ENCODE measurements at regions not wholly inside any gene's neighbourhood (a gene's known extent, or its start where the extent isn't known, plus 50 kb on each side); places are given as distances from the start of the nearest gene placed in this dataset.
"Not testable (repeated sequence)": the region's sequence is repeated elsewhere in the genome, so short reads cannot be mapped to it uniquely, and the experiment has no call there.

GRCh38 chr14:24705840-24706239 is 71.8 kb upstream of the GZMB start:
- H3K4me1 ChIP-seq (ENCODE audit: insufficient read depth, low read length), result peaks cover 4% of the 10 kb centered on the region
- Mint-ChIP-seq H3K27me3 (peaks cover 0 to 3% of the 10 kb centered on the region in 2 donors), H3K9me3 (no peaks in the 10 kb centered on the region), H3K36me3 (no peaks in the 10 kb centered on the region), H3K4me3 (no peak overlapping the region), H3K4me1 (no peaks in the 10 kb centered on the region), H3K27ac (no peak overlapping the region)
- no peaks in the 10 kb centered on the region for H3K9me3 ChIP-seq (ENCODE audit: control insufficient read depth in 1 of 2, low read length in 2 of 2)
- POLR2A ChIA-PET (ENCODE audit: partially characterized antibody), result no interaction called here
- no peak overlapping the region for H3K27ac ChIP-seq (ENCODE audit: low read depth, low read length)
- H3K36me3 ChIP-seq (ENCODE audit: insufficient read depth, low read length), result no peaks in the 10 kb centered on the region
- DNase-seq, result no peak
- intact Hi-C loops (cut with micrococcal nuclease), result no loop called here
- H3K27me3 ChIP-seq (ENCODE audit: insufficient read depth, low read length), result no peaks in the 10 kb centered on the region
- no peak overlapping the region for H3K4me3 ChIP-seq (ENCODE audit: low read length in 2 of 2)
- CTCF ChIA-PET (ENCODE audit: partially characterized antibody), result interaction anchor here (1.0 kb wide), 1 partner anchor 10 kb away, joined by 3 read pairs; no protein-coding TSS in a partner anchor

- no peak overlapping the region for H3K27ac ChIP-seq (ENCODE audit: low read depth, low read length)
- no peaks in the 10 kb centered on the region for H3K36me3 Mint-ChIP-seq
- H3K4me3 ChIP-seq (ENCODE audit: low read length in 2 of 2), result no peak overlapping the region
- ChIA-PET CTCF (ENCODE audit: partially characterized antibody) (interaction anchor here (4.4 kb wide), 1 partner anchor 9 kb away, joined by 27 read pairs; no protein-coding TSS in a partner anchor), POLR2A (ENCODE audit: partially characterized antibody) (no interaction called here)
- intact Hi-C loops (cut with micrococcal nuclease), result no loop called here
- no peaks in the 10 kb centered on the region for H3K27me3 ChIP-seq (ENCODE audit: insufficient read depth, low read length)
- H3K4me1 Mint-ChIP-seq, result peaks cover 6 to 12% (median 7%) of the 10 kb centered on the region in 4 donors
- H3K9me3 Mint-ChIP-seq, result no peaks in the 10 kb centered on the region
- peaks cover 0 to 3% of the 10 kb centered on the region in 2 donors for H3K27me3 Mint-ChIP-seq
- no peak for DNase-seq
- H3K9me3 ChIP-seq (ENCODE audit: control insufficient read depth in 1 of 2, low read length in 2 of 2), result no peaks in the 10 kb centered on the region
- H3K27ac Mint-ChIP-seq, result no peak overlapping the region
- peaks cover 12% of the 10 kb centered on the region for H3K4me1 ChIP-seq (ENCODE audit: insufficient read depth, low read length)
- no peak overlapping the region for H3K4me3 Mint-ChIP-seq
- H3K36me3 ChIP-seq (ENCODE audit: insufficient read depth, low read length), result no peaks in the 10 kb centered on the region
Observed at GRCh38 chr14:24701062-24701461, 67.1 kb upstream of the GZMB start.

- POLR2A ChIA-PET (ENCODE audit: partially characterized antibody), result no interaction called here
- H3K36me3 Mint-ChIP-seq, result no peaks in the 10 kb centered on the region
Observed at GRCh38 chr14:24700511-24700910, 66.5 kb upstream of the GZMB start.

GRCh38 chr14:24699052-24699451 is 65.1 kb upstream of the GZMB start:
- intact Hi-C loops (cut with micrococcal nuclease), result no loop called here
- no peak overlapping the region for H3K27ac Mint-ChIP-seq
- Histone ChIP-seq H3K27ac (ENCODE audit: low read depth, low read length) (no peak overlapping the region), H3K9me3 (ENCODE audit: control insufficient read depth in 1 of 2, low read length in 2 of 2) (no peaks in the 10 kb centered on the region), H3K36me3 (ENCODE audit: insufficient read depth, low read length) (no peaks in the 10 kb centered on the region), H3K4me3 (ENCODE audit: low read length in 2 of 2) (no peak overlapping the region), H3K4me1 (ENCODE audit: insufficient read depth, low read length) (peaks cover 32% of the 10 kb centered on the region), H3K27me3 (ENCODE audit: insufficient read depth, low read length) (no peaks in the 10 kb centered on the region)
- H3K9me3 Mint-ChIP-seq, result no peaks in the 10 kb centered on the region
- no peak overlapping the region for H3K4me3 Mint-ChIP-seq
- CTCF ChIA-PET (ENCODE audit: partially characterized antibody), result interaction anchor here (4.4 kb wide), 1 partner anchor 11 kb away, joined by 27 read pairs; no protein-coding TSS in a partner anchor
- POLR2A ChIA-PET (ENCODE audit: partially characterized antibody), result interaction anchor here (1.5 kb wide), 1 partner anchor 10 kb away, joined by 3 read pairs; no protein-coding TSS in a partner anchor
- no peaks in the 10 kb centered on the region for H3K36me3 Mint-ChIP-seq
- no peak for DNase-seq
- peaks cover 6 to 12% (median 7%) of the 10 kb centered on the region in 4 donors for H3K4me1 Mint-ChIP-seq
- no peaks in the 10 kb centered on the region for H3K27me3 Mint-ChIP-seq

More at GRCh38 chr14:24700511-24700910, 66.5 kb upstream of the GZMB start:
- Mint-ChIP-seq H3K4me3 (no peak overlapping the region), H3K9me3 (no peaks in the 10 kb centered on the region), H3K27ac (no peak overlapping the region), H3K4me1 (peaks cover 6 to 12% (median 7%) of the 10 kb centered on the region in 4 donors), H3K27me3 (peaks cover 0 to 3% of the 10 kb centered on the region in 2 donors)
- no peaks in the 10 kb centered on the region for H3K9me3 ChIP-seq (ENCODE audit: control insufficient read depth in 1 of 2, low read length in 2 of 2)
- no peak overlapping the region for H3K4me3 ChIP-seq (ENCODE audit: low read length in 2 of 2)
- CTCF ChIA-PET (ENCODE audit: partially characterized antibody), result interaction anchor here (4.4 kb wide), 1 partner anchor 10 kb away, joined by 27 read pairs; no protein-coding TSS in a partner anchor
- H3K4me1 ChIP-seq (ENCODE audit: insufficient read depth, low read length), result peaks cover 18% of the 10 kb centered on the region
- DNase-seq, result no peak
- H3K27me3 ChIP-seq (ENCODE audit: insufficient read depth, low read length), result no peaks in the 10 kb centered on the region
- no peak overlapping the region for H3K27ac ChIP-seq (ENCODE audit: low read depth, low read length)
- intact Hi-C loops (cut with micrococcal nuclease), result no loop called here
- H3K36me3 ChIP-seq (ENCODE audit: insufficient read depth, low read length), result no peaks in the 10 kb centered on the region

- H3K4me3 ChIP-seq (ENCODE audit: low read length in 2 of 2); H3K9me3 Mint-ChIP-seq; POLR2A ChIA-PET (ENCODE audit: partially characterized antibody); H3K36me3 ChIP-seq (ENCODE audit: insufficient read depth, low read length); DNase-seq; H3K36me3 Mint-ChIP-seq; H3K27ac ChIP-seq (ENCODE audit: low read depth, low read length); H3K27me3 Mint-ChIP-seq; intact Hi-C loops (cut with micrococcal nuclease); CTCF ChIA-PET (ENCODE audit: partially characterized antibody); H3K27me3 ChIP-seq (ENCODE audit: insufficient read depth, low read length); H3K9me3 ChIP-seq (ENCODE audit: control insufficient read depth in 1 of 2, low read length in 2 of 2); H3K27ac Mint-ChIP-seq; H3K4me3 Mint-ChIP-seq: not testable (repeated sequence)
- H3K4me1 Mint-ChIP-seq, result peaks cover 15 to 21% (median 19%) of the 10 kb centered on the region in 4 donors
- H3K4me1 ChIP-seq (ENCODE audit: insufficient read depth, low read length), result peaks cover 55% of the 10 kb centered on the region
Observed at GRCh38 chr14:24696280-24696920, 62.4 kb upstream of the GZMB start.

GRCh38 chr14:24695265-24696241 is 61.6 kb upstream of the GZMB start:
- Histone ChIP-seq H3K36me3 (ENCODE audit: insufficient read depth, low read length) (no peaks in the 10 kb centered on the region), H3K4me3 (ENCODE audit: low read length in 2 of 2) (no peak overlapping the region), H3K9me3 (ENCODE audit: control insufficient read depth in 1 of 2, low read length in 2 of 2) (no peaks in the 10 kb centered on the region), H3K4me1 (ENCODE audit: insufficient read depth, low read length) (peaks cover 55% of the 10 kb centered on the region), H3K27ac (ENCODE audit: low read depth, low read length) (no peak overlapping the region), H3K27me3 (ENCODE audit: insufficient read depth, low read length) (no peaks in the 10 kb centered on the region)
- ChIA-PET CTCF (ENCODE audit: partially characterized antibody) (interaction anchor here (0.9 to 1.5 kb wide), 2 partner anchors 15 to 90 kb away, joined by 3 to 9 read pairs; no protein-coding TSS in a partner anchor), POLR2A (ENCODE audit: partially characterized antibody) (no interaction called here)
- intact Hi-C loops (cut with micrococcal nuclease), result no loop called here
- Mint-ChIP-seq H3K27ac (no peak overlapping the region), H3K36me3 (no peaks in the 10 kb centered on the region), H3K9me3 (no peaks in the 10 kb centered on the region), H3K4me3 (no peak overlapping the region), H3K27me3 (no peaks in the 10 kb centered on the region), H3K4me1 (peaks cover 19 to 22% (median 21%) of the 10 kb centered on the region in 4 donors)
- DNase-seq, result peak in 1 of 5 donors; percentile 43

GRCh38 chr14:24694680-24695079 is 60.7 kb upstream of the GZMB start:
- Histone ChIP-seq H3K9me3 (ENCODE audit: control insufficient read depth in 1 of 2, low read length in 2 of 2) (no peaks in the 10 kb centered on the region), H3K4me1 (ENCODE audit: insufficient read depth, low read length) (peaks cover 55% of the 10 kb centered on the region), H3K4me3 (ENCODE audit: low read length in 2 of 2) (no peak overlapping the region), H3K27me3 (ENCODE audit: insufficient read depth, low read length) (no peaks in the 10 kb centered on the region), H3K27ac (ENCODE audit: low read depth, low read length) (no peak overlapping the region), H3K36me3 (ENCODE audit: insufficient read depth, low read length) (no peaks in the 10 kb centered on the region)
- Mint-ChIP-seq H3K36me3 (no peaks in the 10 kb centered on the region), H3K27me3 (no peaks in the 10 kb centered on the region), H3K27ac (no peak overlapping the region), H3K4me1 (peaks cover 19 to 24% (median 22%) of the 10 kb centered on the region in 4 donors), H3K4me3 (no peak overlapping the region), H3K9me3 (no peaks in the 10 kb centered on the region)
- intact Hi-C loops (cut with micrococcal nuclease), result loop anchor here (5.0 kb wide), 1 partner anchor 438 kb away; no protein-coding TSS in a partner anchor
- CTCF ChIA-PET (ENCODE audit: partially characterized antibody), result interaction anchor here (1.5 kb wide), 1 partner anchor 16 kb away, joined by 9 read pairs; no protein-coding TSS in a partner anchor
- DNase-seq, result no peak
- POLR2A ChIA-PET (ENCODE audit: partially characterized antibody), result no interaction called here

Data from CD4-positive, alpha-beta memory T cell (primary cell).